GM19463 (cell line): ENCODE measurements at regions not wholly inside any gene's neighbourhood (a gene's known extent, or its start where the extent isn't known, plus 50 kb on each side); places are given as distances from the start of the nearest gene placed in this dataset.

Experiments
- ATAC-seq: cut with Tn5 transposase; IDR thresholded peaks from one replicate; pipeline ENCODE4 v1.9.1; 2021; ENCODE audit warnings: mild to moderate bottlenecking, moderate library complexity; ENCODE audit not compliant: unreplicated experiment

DNA sequence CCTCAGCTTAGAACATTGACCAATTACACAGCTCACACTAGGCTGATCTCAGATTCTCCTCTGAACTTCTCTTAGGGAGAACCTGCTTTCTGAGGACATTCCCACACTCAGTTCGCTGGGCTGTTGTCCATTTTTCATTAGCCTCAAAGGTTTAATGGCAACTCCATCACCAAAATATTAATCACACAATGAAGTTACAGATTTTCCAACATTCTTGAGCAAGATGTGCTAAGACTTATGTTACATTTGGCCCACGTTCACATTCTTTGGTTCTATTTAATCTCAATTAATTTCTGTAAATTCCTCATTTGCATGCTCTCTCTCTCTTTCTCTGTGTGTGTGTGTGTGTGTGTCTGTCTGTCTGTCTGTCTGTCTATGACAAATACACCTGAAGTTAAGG lies 82.3 kb upstream of the EDNRA start:
- no peak for ATAC-seq

- no peak for ATAC-seq
Measured at GRCh38 chr4:147400721-147401120, 80.2 kb upstream of the EDNRA start.

GRCh38 chr4:147401221-147401620 lies 79.7 kb upstream of the EDNRA start:
- ATAC-seq = no peak

- ATAC-seq = no peak
Measured at GRCh38 chr4:147407261-147408045, 73.4 kb upstream of the EDNRA start.

GRCh38 chr4:147408189-147408588 lies 72.7 kb upstream of the EDNRA start:
- ATAC-seq = no peak

- no peak for ATAC-seq
Measured at GRCh38 chr4:147409350-147409749, 71.5 kb upstream of the EDNRA start.

GRCh38 chr4:147418226-147418625 lies 62.7 kb upstream of the EDNRA start:
- ATAC-seq = no peak

DNA sequence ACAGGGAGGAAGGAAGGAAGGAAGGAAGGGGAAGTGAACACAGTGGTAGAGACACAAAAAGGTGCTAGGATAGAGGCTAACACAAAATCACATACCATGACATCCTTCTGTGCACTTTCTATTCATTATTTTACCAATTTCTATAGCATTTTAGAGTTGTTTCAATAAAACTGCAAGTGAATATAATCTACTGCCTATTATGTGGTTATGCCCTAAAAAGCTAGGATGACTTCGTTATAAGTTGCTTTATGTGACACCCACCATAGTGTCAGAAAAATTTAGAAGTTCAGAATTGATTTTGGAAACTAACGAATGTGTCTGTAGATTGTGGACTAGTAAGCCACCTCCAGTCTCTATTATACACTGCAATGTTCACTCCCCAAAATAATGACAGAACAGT lies 59.4 kb upstream of the EDNRA start:
- no peak for ATAC-seq

- ATAC-seq = no peak
Measured at GRCh38 chr4:147423229-147423628, 57.7 kb upstream of the EDNRA start.

DNA sequence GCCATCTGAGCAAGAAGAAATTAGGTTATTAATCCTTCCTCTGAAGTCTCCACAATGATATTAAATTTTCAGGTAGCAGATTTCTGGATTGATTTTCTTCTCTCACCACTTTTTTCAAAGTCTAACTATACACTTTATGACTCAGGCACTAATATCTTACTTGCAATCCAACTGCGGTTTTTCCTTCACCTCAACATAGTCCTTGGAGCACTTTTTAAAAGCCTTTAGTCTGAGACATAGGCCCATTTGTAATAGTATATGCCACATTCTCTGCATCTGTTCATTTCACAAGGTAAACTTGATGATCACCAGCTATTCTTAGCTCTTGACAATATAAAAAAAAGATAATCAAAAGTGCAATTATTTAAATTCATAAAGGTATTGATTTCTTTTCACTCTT lies 55.9 kb upstream of the EDNRA start:
- ATAC-seq = no peak

- no peak for ATAC-seq
Measured at GRCh38 chr4:147428583-147428982, 52.3 kb upstream of the EDNRA start.

GRCh38 chr4:147430111-147430510 lies 50.8 kb upstream of the EDNRA start:
- ATAC-seq = no peak
